ENCODE measurements at regions not wholly inside any gene's neighbourhood (a gene's known extent, or its start where the extent isn't known, plus 50 kb on each side); places are given as distances from the start of the nearest gene placed in this dataset.
A peak's percentile ranks its signal among the peaks of the same experiment; 100 is the strongest.

GRCh38 chr13:79943346-79944023 lies 397.4 kb downstream of the SPRY2 start:
- intact Hi-C loops (cut with DNase I), result no loop called here

GRCh38 chr13:79941752-79942151 lies 399.2 kb downstream of the SPRY2 start:
- Histone ChIP-seq H3K4me3 (no peak overlapping the region), H3K4me1 (peaks cover 0 to 6% (median 0%) of the 10 kb centered on the region in 12 donors), H3K9me3 (no peaks in the 10 kb centered on the region), H3K36me3 (no peaks in the 10 kb centered on the region), H3K27me3 (no peaks in the 10 kb centered on the region), H3K27ac (no peak overlapping the region)
- DNase-seq (no peak), ATAC-seq (no peak)
- TF ChIP-seq, protein P1, sequence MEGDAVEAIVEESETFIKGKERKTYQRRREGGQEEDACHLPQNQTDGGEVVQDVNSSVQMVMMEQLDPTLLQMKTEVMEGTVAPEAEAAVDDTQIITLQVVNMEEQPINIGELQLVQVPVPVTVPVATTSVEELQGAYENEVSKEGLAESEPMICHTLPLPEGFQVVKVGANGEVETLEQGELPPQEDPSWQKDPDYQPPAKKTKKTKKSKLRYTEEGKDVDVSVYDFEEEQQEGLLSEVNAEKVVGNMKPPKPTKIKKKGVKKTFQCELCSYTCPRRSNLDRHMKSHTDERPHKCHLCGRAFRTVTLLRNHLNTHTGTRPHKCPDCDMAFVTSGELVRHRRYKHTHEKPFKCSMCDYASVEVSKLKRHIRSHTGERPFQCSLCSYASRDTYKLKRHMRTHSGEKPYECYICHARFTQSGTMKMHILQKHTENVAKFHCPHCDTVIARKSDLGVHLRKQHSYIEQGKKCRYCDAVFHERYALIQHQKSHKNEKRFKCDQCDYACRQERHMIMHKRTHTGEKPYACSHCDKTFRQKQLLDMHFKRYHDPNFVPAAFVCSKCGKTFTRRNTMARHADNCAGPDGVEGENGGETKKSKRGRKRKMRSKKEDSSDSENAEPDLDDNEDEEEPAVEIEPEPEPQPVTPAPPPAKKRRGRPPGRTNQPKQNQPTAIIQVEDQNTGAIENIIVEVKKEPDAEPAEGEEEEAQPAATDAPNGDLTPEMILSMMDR (IDR thresholded peaks at IDR 0.05), result no peak
- TF ChIP-seq POLR2A (IDR thresholded peaks at IDR 0.05), result no peak
- 93 to 95% (median 94%) methylated on average over 5 of the region's 5 CpGs for WGBS, 4 donors
- intact Hi-C loops (cut with DNase I), result no loop called here

More at GRCh38 chr13:79943346-79944023, 397.4 kb downstream of the SPRY2 start:
- Histone ChIP-seq H3K4me1 (no peaks in the 10 kb centered on the region), H3K36me3 (no peaks in the 10 kb centered on the region), H3K9me3 (peaks cover 0 to 7% (median 0%) of the 10 kb centered on the region in 12 donors), H3K27me3 (no peaks in the 10 kb centered on the region), H3K4me3 (no peak overlapping the region), H3K27ac (no peak overlapping the region)
- TF ChIP-seq, protein P1 (IDR thresholded peaks at IDR 0.05), result no peak
- no peak for TF ChIP-seq POLR2A (IDR thresholded peaks at IDR 0.05)
- whole genome bisulfite sequencing, 4 donors, result 58 to 90% (median 87%) methylated on average over 2 of the region's 2 CpGs
- DNase-seq (no peak), ATAC-seq (no peak)

GRCh38 chr13:79939689-79940088 lies 401.2 kb downstream of the SPRY2 start:
- no peaks in the 10 kb centered on the region for H3K36me3 ChIP-seq
- H3K9me3 ChIP-seq, result no peaks in the 10 kb centered on the region
- no peaks in the 10 kb centered on the region for H3K27me3 ChIP-seq
- no peak overlapping the region for H3K27ac ChIP-seq
- intact Hi-C loops (cut with DNase I), result no loop called here
- no peak overlapping the region for H3K4me3 ChIP-seq
- no peak for ATAC-seq
- TF ChIP-seq, protein P1 (IDR thresholded peaks at IDR 0.05), result no peak
- no peak for TF ChIP-seq POLR2A (IDR thresholded peaks at IDR 0.05)
- peaks cover 0 to 14% (median 0%) of the 10 kb centered on the region in 12 donors for H3K4me1 ChIP-seq
- WGBS, 4 donors, result 68 to 84% (median 76%) methylated on average over 2 of the region's 2 CpGs
- DNase-seq, result no peak

DNA sequence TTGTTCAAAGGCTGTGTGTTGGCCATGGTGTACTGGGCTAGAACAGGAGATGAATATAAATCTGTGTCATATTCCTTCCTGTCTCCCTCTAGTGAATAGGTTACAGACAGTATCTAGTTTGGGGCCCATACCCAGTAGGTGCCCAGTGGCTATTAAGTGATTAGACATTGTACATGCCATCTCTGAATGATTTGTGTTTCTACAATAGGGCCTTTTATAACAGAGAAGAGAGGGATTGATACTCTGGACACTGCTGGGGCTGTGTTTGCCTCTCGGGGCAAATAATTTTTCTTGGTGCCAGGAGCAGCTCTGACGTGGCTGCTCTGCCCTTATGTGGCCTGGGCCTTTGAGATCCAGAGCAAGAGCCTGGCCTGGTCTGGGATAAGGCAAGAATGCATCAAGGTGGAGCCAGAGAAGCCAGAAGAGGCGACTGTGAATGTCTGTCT lies 403.1 kb downstream of the SPRY2 start:
- DNase-seq, result no peak
- Histone ChIP-seq H3K9me3 (no peaks in the 10 kb centered on the region), H3K27me3 (no peaks in the 10 kb centered on the region), H3K36me3 (no peaks in the 10 kb centered on the region), H3K4me3 (no peak overlapping the region), H3K27ac (peak overlapping the region in 1 of 12 donors; percentile 55), H3K4me1 (peaks cover 0 to 14% (median 0%) of the 10 kb centered on the region in 12 donors)
- peak in 1 of 4 donors; percentile 25 for ATAC-seq
- intact Hi-C loops (cut with DNase I), result no loop called here
- no peak for TF ChIP-seq POLR2A (IDR thresholded peaks at IDR 0.05)
- TF ChIP-seq, protein P1 (IDR thresholded peaks at IDR 0.05), result no peak
- 52 to 89% (median 76%) methylated on average over 3 of the region's 3 CpGs for WGBS, 4 donors

All from heart left ventricle (tissue), 16 donors.